Glutamatergic neuron (in vitro differentiated cells): ENCODE measurements at regions not wholly inside any gene's neighbourhood (a gene's known extent, or its start where the extent isn't known, plus 50 kb on each side); places are given as distances from the start of the nearest gene placed in this dataset.
A peak's percentile ranks its signal among the peaks of the same experiment; 100 is the strongest.

Experiments used
- DNase-seq: peaks from one replicate; pipeline ENCODE4 v3.0.0; 2022
- H3K27ac Mint-ChIP-seq: one replicate; pipeline ENCODE4 v1.8.0; 2020; ENCODE audit warnings: mild to moderate bottlenecking, mixed read lengths, inconsistent platforms; ENCODE audit not compliant: unreplicated experiment
- H3K27me3 Mint-ChIP-seq: one replicate; pipeline ENCODE4 v1.8.0; 2020; ENCODE audit warnings: mild to moderate bottlenecking, moderate library complexity, mixed read lengths, inconsistent platforms; ENCODE audit not compliant: unreplicated experiment
- H3K36me3 Mint-ChIP-seq: one replicate; pipeline ENCODE4 v1.8.0; 2020; ENCODE audit warnings: mild to moderate bottlenecking, mixed read lengths, inconsistent platforms; ENCODE audit not compliant: unreplicated experiment
- H3K4me1 Mint-ChIP-seq: one replicate; pipeline ENCODE4 v1.8.0; 2020; ENCODE audit warnings: mild to moderate bottlenecking, low read depth, mixed read lengths, inconsistent platforms; ENCODE audit not compliant: unreplicated experiment
- H3K4me3 Mint-ChIP-seq: one replicate; pipeline ENCODE4 v1.8.0; 2020; ENCODE audit warnings: mild to moderate bottlenecking, mixed read lengths, inconsistent platforms; ENCODE audit not compliant: unreplicated experiment
- H3K9me3 Mint-ChIP-seq: one replicate; pipeline ENCODE4 v1.8.0; 2020; ENCODE audit warnings: mild to moderate bottlenecking, moderate library complexity, mixed read lengths, inconsistent platforms; ENCODE audit not compliant: unreplicated experiment
- CTCF ChIP-seq: fragments of 200-600 bp; sonication (generic); IDR thresholded peaks from one replicate; pipeline ENCODE4 v1.5.0; 2021; ENCODE audit not compliant: partially characterized antibody, unreplicated experiment

DNA sequence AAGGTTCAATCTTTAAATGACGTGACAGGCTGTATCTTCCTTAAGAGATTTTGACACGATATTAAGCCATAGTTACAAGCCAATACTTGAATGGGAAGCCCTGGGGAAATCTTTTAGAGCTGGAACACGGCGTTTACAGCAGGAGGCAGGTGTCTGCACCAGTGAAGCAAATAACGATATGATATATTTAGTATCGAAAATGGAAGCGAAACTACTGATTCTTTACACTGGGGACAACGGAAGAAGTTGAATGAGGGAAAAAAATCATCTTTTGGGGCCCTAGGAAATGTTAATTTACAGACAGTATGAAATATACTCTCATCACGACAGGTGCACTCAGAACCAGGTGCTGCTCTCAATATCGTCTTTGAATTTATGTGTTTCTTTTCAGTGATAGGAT, 793.9 kb upstream of the PCDH20 start:
- Mint-ChIP-seq H3K9me3 (peaks cover 5% of the 10 kb centered on the region), H3K27ac (peak overlapping the region; percentile 31), H3K4me3 (no peak overlapping the region), H3K36me3 (peaks cover 6% of the 10 kb centered on the region), H3K4me1 (peaks cover 8% of the 10 kb centered on the region), H3K27me3 (no peaks in the 10 kb centered on the region)
- no peak for DNase-seq
- no peak for TF ChIP-seq CTCF

DNA sequence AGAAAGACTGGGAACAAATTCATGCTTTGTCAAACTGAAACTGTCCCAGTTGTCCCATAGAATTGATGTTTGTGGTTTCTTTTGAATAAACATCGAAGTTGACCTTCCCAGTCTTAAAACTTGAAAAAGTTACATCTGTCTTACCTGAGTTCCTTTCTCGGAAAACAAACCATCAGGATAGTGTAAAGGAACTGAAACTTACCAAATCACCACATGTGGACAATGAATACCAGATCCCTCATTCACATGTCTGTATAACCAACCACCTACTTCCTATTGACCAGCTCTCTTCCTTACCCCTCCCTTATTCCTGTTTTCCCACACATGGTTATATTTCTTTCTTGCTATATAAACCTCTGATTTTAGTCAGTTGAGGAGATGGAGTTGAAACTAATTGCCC, 791.7 kb upstream of the PCDH20 start:
- no peak overlapping the region for H3K27ac Mint-ChIP-seq

GRCh38 chr13:62206165-62206564, 790.5 kb upstream of the PCDH20 start:
- Mint-ChIP-seq H3K4me3 (no peak overlapping the region), H3K36me3 (peaks cover 6% of the 10 kb centered on the region), H3K9me3 (peaks cover 3% of the 10 kb centered on the region), H3K27ac (no peak overlapping the region), H3K4me1 (peaks cover 8% of the 10 kb centered on the region), H3K27me3 (no peaks in the 10 kb centered on the region)
- no peak for TF ChIP-seq CTCF
- no peak for DNase-seq

More for the DNA sequence above, 791.7 kb upstream of the PCDH20 start:
- DNase-seq, result no peak
- H3K27me3 Mint-ChIP-seq, result no peaks in the 10 kb centered on the region
- peaks cover 8% of the 10 kb centered on the region for H3K4me1 Mint-ChIP-seq
- no peak overlapping the region for H3K4me3 Mint-ChIP-seq
- TF ChIP-seq CTCF, result no peak
- H3K9me3 Mint-ChIP-seq, result peaks cover 3% of the 10 kb centered on the region
- peaks cover 6% of the 10 kb centered on the region for H3K36me3 Mint-ChIP-seq

GRCh38 chr13:62205273-62205672, 789.6 kb upstream of the PCDH20 start:
- Mint-ChIP-seq H3K27ac (no peak overlapping the region), H3K4me1 (peaks cover 8% of the 10 kb centered on the region), H3K9me3 (peaks cover 3% of the 10 kb centered on the region), H3K36me3 (peaks cover 6% of the 10 kb centered on the region), H3K27me3 (no peaks in the 10 kb centered on the region), H3K4me3 (no peak overlapping the region)
- DNase-seq, result no peak
- no peak for TF ChIP-seq CTCF

DNA sequence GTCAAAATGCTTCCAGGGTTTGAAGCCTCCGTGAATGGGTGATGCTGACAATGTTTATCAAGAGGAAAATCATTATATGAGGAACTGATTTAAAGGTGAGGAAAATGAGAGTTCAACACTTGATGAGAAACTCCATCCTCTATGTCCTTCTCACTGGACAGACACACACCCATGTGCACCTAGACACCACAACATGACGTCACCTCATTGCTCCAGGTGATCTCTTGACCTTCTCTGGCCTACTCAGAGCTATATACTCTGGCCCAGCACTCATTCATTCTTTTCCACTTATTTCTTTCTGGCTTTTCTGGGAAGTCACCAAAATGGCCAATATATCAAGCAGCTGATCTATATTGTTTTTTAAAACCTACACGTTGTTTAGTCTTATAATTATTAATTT, 778.7 kb upstream of the PCDH20 start:
- H3K9me3 Mint-ChIP-seq, result no peaks in the 10 kb centered on the region
- no peak for DNase-seq

More for the DNA sequence above, 778.7 kb upstream of the PCDH20 start:
- Mint-ChIP-seq H3K4me1 (no peaks in the 10 kb centered on the region), H3K27ac (no peak overlapping the region), H3K4me3 (no peak overlapping the region), H3K27me3 (no peaks in the 10 kb centered on the region), H3K36me3 (no peaks in the 10 kb centered on the region)
- no peak for TF ChIP-seq CTCF
